Natural killer cell (primary cell): ENCODE measurements at regions not wholly inside any gene's neighbourhood (a gene's known extent, or its start where the extent isn't known, plus 50 kb on each side); places are given as distances from the start of the nearest gene placed in this dataset.

ENCODE experiments used
- ATAC-seq, 3 donors: fragments of 150-1000 bp in 2 of 3; fragments of 200-7000 bp in 1 of 3; cut with Tn5 transposase; 1 replicate in 1 of 3; 2 replicates in 2 of 3; pipeline ENCODE4 v1.10.0; 2021; ENCODE audit warnings: mild to moderate bottlenecking in 2 of 3, moderate library complexity in 2 of 3
- DNase-seq, 2 donors: peaks; one replicate each; pipeline versions ENCODE4 v3.0.0 to v3.0.0-alpha.2; 2013 to 2021; ENCODE audit warnings: mixed read lengths in 1 of 2
- H3K27ac ChIP-seq: one replicate; pipeline ENCODE4 v1.5.1; 2013; ENCODE audit warnings: mild to moderate bottlenecking, low read length
- H3K27me3 ChIP-seq: one replicate; pipeline ENCODE4 v1.6.1; 2013; ENCODE audit warnings: low read length; ENCODE audit not compliant: control insufficient read depth, insufficient read depth
- H3K36me3 ChIP-seq: one replicate; pipeline ENCODE4 v1.6.1; 2013; ENCODE audit warnings: low read length; ENCODE audit not compliant: control insufficient read depth, insufficient read depth
- H3K4me1 ChIP-seq: one replicate; pipeline ENCODE4 v1.6.1; 2013; ENCODE audit warnings: low read length; ENCODE audit not compliant: control insufficient read depth, insufficient read depth
- H3K4me3 ChIP-seq: one replicate; pipeline ENCODE4 v1.5.1; 2013; ENCODE audit warnings: low read length
- H3K9me3 ChIP-seq: one replicate; pipeline ENCODE4 v1.6.1; 2013; ENCODE audit warnings: low read length; ENCODE audit not compliant: control insufficient read depth, insufficient read depth
- H3K27ac Mint-ChIP-seq, 2 donors: one replicate each; pipeline ENCODE4 v1.8.0; 2022; ENCODE audit warnings: mild to moderate bottlenecking in 2 of 2, mixed read lengths in 2 of 2, moderate library complexity in 1 of 2
- H3K27me3 Mint-ChIP-seq, 2 donors: one replicate each; pipeline ENCODE4 v1.8.0; 2022; ENCODE audit warnings: low read depth in 2 of 2, mixed read lengths in 2 of 2
- H3K36me3 Mint-ChIP-seq: one replicate; pipeline ENCODE4 v1.8.0; 2022; ENCODE audit warnings: mixed read lengths
- H3K4me1 Mint-ChIP-seq, 2 donors: one replicate each; pipeline ENCODE4 v1.8.0; 2022; ENCODE audit warnings: mixed read lengths in 2 of 2
- H3K4me3 Mint-ChIP-seq: one replicate; pipeline ENCODE4 v1.8.0; 2022; ENCODE audit warnings: mild to moderate bottlenecking, moderate library complexity, mixed read lengths
- H3K9me3 Mint-ChIP-seq, 2 donors: one replicate each; pipeline ENCODE4 v1.8.0; 2022; ENCODE audit warnings: mixed read lengths in 2 of 2
- CTCF ChIP-seq: fragments of 200-600 bp; IDR thresholded peaks from one replicate; pipeline ENCODE4 v1.8.0; 2022; ENCODE audit warnings: antibody characterized with exemption
- WGBS: methylation state at CpG from one replicate; pipeline ENCODE4 v1.1.7; 2013; ENCODE audit warnings: missing lambda C conversion rate; ENCODE audit not compliant: insufficient coverage; 5-methylcytosine and 5-hydroxymethylcytosine counted together
- intact Hi-C: fragments of 100-400 bp; cut with micrococcal nuclease; formaldehyde crosslinking; loops from one replicate; pipeline ENCODE4 v1.14.2; 2022

GRCh38 chr4:126825083-126825482 is 807.7 kb upstream of the INTU start:
- no peak for DNase-seq
- Histone ChIP-seq H3K27ac (no peak overlapping the region), H3K4me3 (no peak overlapping the region), H3K9me3 (peaks cover 7% of the 10 kb centered on the region), H3K4me1 (no peaks in the 10 kb centered on the region), H3K36me3 (no peaks in the 10 kb centered on the region), H3K27me3 (no peaks in the 10 kb centered on the region)
- Mint-ChIP-seq H3K9me3 (peaks cover 6 to 18% of the 10 kb centered on the region in 2 donors), H3K36me3 (no peaks in the 10 kb centered on the region), H3K4me1 (no peaks in the 10 kb centered on the region), H3K27me3 (no peaks in the 10 kb centered on the region), H3K4me3 (no peak overlapping the region), H3K27ac (no peak overlapping the region)
- intact Hi-C loops = no loop called here
- no peak for TF ChIP-seq CTCF
- 92% methylated on average over 2 of the region's 3 CpGs for WGBS
- ATAC-seq = no peak

GRCh38 chr4:126827669-126828068 is 805.1 kb upstream of the INTU start:
- no peaks in the 10 kb centered on the region for H3K4me1 ChIP-seq
- no peak overlapping the region for H3K4me3 ChIP-seq
- no CpG with 5 or more reads among the region's 2 CpGs for WGBS
- Mint-ChIP-seq H3K27ac (no peak overlapping the region), H3K9me3 (peaks cover 9 to 27% of the 10 kb centered on the region in 2 donors), H3K4me1 (no peaks in the 10 kb centered on the region), H3K36me3 (peaks cover 8% of the 10 kb centered on the region), H3K27me3 (no peaks in the 10 kb centered on the region), H3K4me3 (no peak overlapping the region)
- H3K9me3 ChIP-seq = peaks cover 17% of the 10 kb centered on the region
- intact Hi-C loops = no loop called here
- DNase-seq (no peak), ATAC-seq (no peak)
- no peaks in the 10 kb centered on the region for H3K27me3 ChIP-seq
- no peak for TF ChIP-seq CTCF
- no peaks in the 10 kb centered on the region for H3K36me3 ChIP-seq
- no peak overlapping the region for H3K27ac ChIP-seq

DNA sequence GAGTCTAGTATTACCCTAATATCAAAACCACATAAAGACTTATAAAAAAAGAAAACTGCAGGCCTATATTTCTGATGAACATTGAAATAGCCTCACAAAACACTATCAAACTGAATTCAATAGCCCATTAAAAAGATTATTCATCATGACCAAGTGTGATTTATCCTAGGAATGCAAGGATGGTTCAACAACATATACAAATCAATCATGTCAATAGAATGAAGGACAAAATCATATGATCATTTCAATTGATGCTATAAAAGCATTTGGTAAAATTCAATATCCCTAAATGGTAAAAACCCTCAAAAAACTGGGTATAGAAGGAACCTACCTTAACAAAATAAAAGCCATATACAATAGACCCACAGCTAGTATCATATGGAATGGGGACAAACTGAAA is 797.9 kb upstream of the INTU start:
- peaks cover 22 to 33% of the 10 kb centered on the region in 2 donors for H3K9me3 Mint-ChIP-seq
- no peak overlapping the region for H3K4me3 Mint-ChIP-seq
- H3K4me1 Mint-ChIP-seq = no peaks in the 10 kb centered on the region
- intact Hi-C loops = no loop called here
- no peak overlapping the region for H3K27ac Mint-ChIP-seq
- no peaks in the 10 kb centered on the region for H3K27me3 ChIP-seq
- ATAC-seq (no peak), DNase-seq (no peak)
- no peaks in the 10 kb centered on the region for H3K36me3 ChIP-seq
- no peak for TF ChIP-seq CTCF
- H3K9me3 ChIP-seq = peaks cover 11% of the 10 kb centered on the region
- no peaks in the 10 kb centered on the region for H3K27me3 Mint-ChIP-seq
- H3K4me3 ChIP-seq = no peak overlapping the region
- no peaks in the 10 kb centered on the region for H3K4me1 ChIP-seq
- H3K36me3 Mint-ChIP-seq = peaks cover 8% of the 10 kb centered on the region
- no peak overlapping the region for H3K27ac ChIP-seq

DNA sequence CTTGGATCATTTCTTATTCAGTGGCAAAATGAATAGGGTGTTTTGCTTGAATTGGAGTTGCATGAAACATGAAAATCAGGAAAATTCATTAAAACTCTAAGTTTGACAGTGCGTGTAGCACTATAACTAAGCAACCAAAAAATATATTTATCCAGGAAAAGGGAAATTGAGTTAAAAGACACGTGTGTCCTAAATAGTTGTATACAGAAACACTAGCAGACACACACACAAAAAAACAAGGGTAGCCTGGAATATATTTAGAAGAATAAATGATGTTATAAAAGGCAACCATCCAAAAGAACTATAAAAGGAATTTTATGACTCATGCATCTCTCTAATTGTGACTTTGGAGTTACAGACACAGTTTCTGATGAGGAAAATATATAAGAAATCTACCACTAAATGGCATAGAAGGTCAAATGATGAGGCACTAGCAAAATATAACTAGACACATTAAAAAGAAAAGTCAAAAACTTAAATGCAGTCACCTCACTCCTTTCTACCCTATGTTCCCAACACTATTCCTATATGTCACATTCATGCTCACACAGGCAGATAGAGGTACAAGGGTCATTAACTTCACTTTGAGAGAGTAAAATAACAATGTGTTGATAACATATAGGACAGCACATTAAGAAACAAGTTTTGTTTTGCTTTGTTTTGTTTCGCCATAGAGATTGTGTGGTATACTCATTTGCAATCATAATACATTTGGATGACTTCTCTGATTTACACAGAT is 793.6 kb upstream of the INTU start:
- Mint-ChIP-seq H3K36me3 (no peaks in the 10 kb centered on the region), H3K4me1 (no peaks in the 10 kb centered on the region), H3K4me3 (no peak overlapping the region), H3K27ac (no peak overlapping the region), H3K9me3 (peaks cover 19 to 25% of the 10 kb centered on the region in 2 donors), H3K27me3 (no peaks in the 10 kb centered on the region)
- no peak for ATAC-seq
- H3K36me3 ChIP-seq = no peaks in the 10 kb centered on the region
- no peaks in the 10 kb centered on the region for H3K4me1 ChIP-seq
- WGBS = no CpG with 5 or more reads among the region's 3 CpGs
- no peak overlapping the region for H3K4me3 ChIP-seq
- peaks cover 12% of the 10 kb centered on the region for H3K9me3 ChIP-seq
- intact Hi-C loops = no loop called here
- H3K27me3 ChIP-seq = no peaks in the 10 kb centered on the region
- H3K27ac ChIP-seq = no peak overlapping the region
- no peak for TF ChIP-seq CTCF
- DNase-seq = no peak
